Mucosa of descending colon (tissue), 3 donors: ENCODE measurements at regions not wholly inside any gene's neighbourhood (a gene's known extent, or its start where the extent isn't known, plus 50 kb on each side); places are given as distances from the start of the nearest gene placed in this dataset.

Source experiments
- ATAC-seq: fragments of 200-7000 bp; cut with Tn5 transposase; one replicate; pipeline ENCODE4 v1.9.1; 2020; ENCODE audit warnings: mild to moderate bottlenecking, moderate library complexity
- DNase-seq, 3 donors: peaks; one replicate each; pipeline ENCODE4 v3.0.0-alpha.2; 2020
- H3K36me3 ChIP-seq: fragments of 200-600 bp; one replicate; pipeline ENCODE4 v1.8.0; 2021; ENCODE audit warnings: low read depth, mild to moderate bottlenecking
- H3K4me1 ChIP-seq: fragments of 200-600 bp; one replicate; pipeline ENCODE4 v1.8.0; 2021; ENCODE audit warnings: low read depth, mild to moderate bottlenecking
- H3K4me3 ChIP-seq: fragments of 200-600 bp; one replicate; pipeline ENCODE4 v1.8.0; 2021; ENCODE audit warnings: mild to moderate bottlenecking
- H3K9me3 ChIP-seq: fragments of 200-600 bp; one replicate; pipeline ENCODE4 v1.8.0; 2021; ENCODE audit warnings: mild to moderate bottlenecking
- intact Hi-C, 2 donors: fragments of 100-400 bp; cut with DNase I in 1 of 2; cut with micrococcal nuclease in 1 of 2; formaldehyde crosslinking; loops; one replicate each; pipeline versions ENCODE4 v1.11.0 to v1.11.1; 2022; cut with DNase I, micrococcal nuclease
- TF ChIP-seq, protein P1 (sequence below): fragments of 200-600 bp; IDR thresholded peaks from one replicate; pipeline ENCODE4 v1.8.0; 2022; ENCODE audit warnings: antibody characterized with exemption, mild to moderate bottlenecking
- donor health status: DM: no; HTN: no; CAD: no; lungs with moderate emphysema.
- donor health status: DM: no; HTN: no; CAD: no.
- donor health status: DM: no; HTN: yes; CAD: no.

DNA sequence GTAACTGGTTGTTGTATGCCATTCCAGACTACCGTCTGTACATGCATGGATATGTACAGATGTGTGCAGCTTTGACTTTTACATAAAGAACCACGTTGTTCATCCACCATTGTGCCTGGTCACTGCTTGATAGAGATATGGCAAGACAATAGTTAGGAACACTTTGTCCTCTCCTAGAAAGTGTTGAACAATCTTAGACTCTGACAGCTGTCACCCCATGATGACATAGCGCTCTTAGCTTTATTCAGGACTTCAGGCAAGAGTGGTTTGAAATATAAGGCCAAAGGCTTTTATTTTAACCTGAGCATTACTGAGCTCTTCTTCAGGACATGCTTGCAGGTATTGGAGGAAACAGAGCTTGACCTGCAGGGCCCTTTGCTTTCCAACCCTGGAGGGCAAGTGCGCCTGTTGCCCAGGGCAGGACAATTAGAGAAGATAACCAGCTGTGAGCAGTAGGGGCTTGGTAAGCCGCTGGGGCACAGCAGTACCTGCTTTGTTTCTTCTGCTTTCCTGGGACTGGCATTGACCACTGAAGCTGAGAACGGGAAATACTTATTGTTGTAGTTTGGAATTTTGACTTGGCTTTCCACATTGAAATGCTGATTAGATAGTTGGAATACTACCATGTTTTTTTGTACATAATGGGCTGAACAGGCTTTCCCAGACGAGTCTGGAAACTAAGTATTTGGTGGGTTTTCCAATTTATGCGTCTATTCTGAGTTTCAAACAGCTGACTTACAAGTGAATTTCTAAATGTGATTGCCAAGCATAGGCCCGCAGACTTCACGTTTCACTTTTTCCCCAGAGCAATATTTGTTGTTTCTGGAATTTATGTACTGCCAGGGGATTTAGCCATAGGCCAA lies 51.1 kb downstream of the GARRE1 start:
- peaks cover 33% of the 10 kb centered on the region for H3K4me1 ChIP-seq

DNA sequence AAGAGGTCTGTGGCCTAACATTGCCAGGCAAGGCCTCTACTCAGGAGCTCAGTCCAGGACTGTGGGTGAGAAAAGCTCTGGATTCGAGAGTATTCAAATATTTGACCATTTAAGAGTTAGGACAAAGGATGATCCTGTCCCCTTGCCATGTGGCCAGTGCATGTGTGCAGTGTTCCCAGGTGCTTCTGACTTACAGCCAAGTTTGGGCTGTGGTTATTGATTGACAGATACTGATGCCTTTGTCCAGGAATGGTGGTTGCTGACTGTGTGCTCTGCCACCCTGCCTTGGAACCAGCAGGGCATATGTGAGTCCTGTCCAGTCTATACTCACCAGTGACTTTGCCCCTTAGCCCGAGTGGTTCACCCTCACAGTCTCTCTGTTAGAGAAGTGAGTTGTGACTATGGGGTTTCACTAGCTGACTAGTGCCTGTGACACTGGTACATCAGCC lies 51.9 kb downstream of the GARRE1 start:
- DNase-seq (peak in 1 of 3 donors; percentile 76), ATAC-seq (peak; percentile 78)
- H3K4me1 ChIP-seq: peaks cover 34% of the 10 kb centered on the region
- no peaks in the 10 kb centered on the region for H3K9me3 ChIP-seq
- intact Hi-C loops: no loop called here
- TF ChIP-seq, protein P1, sequence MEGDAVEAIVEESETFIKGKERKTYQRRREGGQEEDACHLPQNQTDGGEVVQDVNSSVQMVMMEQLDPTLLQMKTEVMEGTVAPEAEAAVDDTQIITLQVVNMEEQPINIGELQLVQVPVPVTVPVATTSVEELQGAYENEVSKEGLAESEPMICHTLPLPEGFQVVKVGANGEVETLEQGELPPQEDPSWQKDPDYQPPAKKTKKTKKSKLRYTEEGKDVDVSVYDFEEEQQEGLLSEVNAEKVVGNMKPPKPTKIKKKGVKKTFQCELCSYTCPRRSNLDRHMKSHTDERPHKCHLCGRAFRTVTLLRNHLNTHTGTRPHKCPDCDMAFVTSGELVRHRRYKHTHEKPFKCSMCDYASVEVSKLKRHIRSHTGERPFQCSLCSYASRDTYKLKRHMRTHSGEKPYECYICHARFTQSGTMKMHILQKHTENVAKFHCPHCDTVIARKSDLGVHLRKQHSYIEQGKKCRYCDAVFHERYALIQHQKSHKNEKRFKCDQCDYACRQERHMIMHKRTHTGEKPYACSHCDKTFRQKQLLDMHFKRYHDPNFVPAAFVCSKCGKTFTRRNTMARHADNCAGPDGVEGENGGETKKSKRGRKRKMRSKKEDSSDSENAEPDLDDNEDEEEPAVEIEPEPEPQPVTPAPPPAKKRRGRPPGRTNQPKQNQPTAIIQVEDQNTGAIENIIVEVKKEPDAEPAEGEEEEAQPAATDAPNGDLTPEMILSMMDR: no peak
- no peaks in the 10 kb centered on the region for H3K36me3 ChIP-seq
- H3K4me3 ChIP-seq: no peak overlapping the region

More for the DNA sequence above, 51.1 kb downstream of the GARRE1 start:
- TF ChIP-seq, protein P1: no peak
- intact Hi-C loops: no loop called here
- no peak for DNase-seq
- ATAC-seq: no peak
- Histone ChIP-seq H3K4me3 (no peak overlapping the region), H3K36me3 (no peaks in the 10 kb centered on the region), H3K9me3 (no peaks in the 10 kb centered on the region)

DNA sequence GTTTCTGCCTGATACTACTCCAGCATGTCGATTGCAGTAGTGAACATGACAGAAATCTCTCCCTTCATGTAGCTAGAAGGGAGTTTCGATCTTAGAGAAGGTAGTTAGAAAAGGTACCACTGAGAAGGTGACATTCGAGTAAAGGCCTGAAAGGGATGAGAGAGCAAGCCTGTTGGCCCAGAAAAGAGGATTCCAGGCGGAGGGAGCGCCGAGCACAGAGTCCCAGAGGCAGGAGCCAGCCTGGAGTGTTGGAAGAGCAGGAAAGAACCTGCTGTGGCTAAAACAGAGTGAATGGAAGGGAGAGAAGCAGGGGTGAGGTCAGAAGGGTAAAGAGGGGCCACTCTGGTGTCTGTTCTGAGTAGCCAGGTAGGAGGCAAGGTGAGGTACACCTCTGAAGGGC lies 52.5 kb downstream of the GARRE1 start:
- peaks cover 34% of the 10 kb centered on the region for H3K4me1 ChIP-seq
- DNase-seq (no peak), ATAC-seq (no peak)
- TF ChIP-seq, protein P1: no peak
- H3K4me3 ChIP-seq: no peak overlapping the region
- no peaks in the 10 kb centered on the region for H3K36me3 ChIP-seq
- intact Hi-C loops: no loop called here
- H3K9me3 ChIP-seq: no peaks in the 10 kb centered on the region

DNA sequence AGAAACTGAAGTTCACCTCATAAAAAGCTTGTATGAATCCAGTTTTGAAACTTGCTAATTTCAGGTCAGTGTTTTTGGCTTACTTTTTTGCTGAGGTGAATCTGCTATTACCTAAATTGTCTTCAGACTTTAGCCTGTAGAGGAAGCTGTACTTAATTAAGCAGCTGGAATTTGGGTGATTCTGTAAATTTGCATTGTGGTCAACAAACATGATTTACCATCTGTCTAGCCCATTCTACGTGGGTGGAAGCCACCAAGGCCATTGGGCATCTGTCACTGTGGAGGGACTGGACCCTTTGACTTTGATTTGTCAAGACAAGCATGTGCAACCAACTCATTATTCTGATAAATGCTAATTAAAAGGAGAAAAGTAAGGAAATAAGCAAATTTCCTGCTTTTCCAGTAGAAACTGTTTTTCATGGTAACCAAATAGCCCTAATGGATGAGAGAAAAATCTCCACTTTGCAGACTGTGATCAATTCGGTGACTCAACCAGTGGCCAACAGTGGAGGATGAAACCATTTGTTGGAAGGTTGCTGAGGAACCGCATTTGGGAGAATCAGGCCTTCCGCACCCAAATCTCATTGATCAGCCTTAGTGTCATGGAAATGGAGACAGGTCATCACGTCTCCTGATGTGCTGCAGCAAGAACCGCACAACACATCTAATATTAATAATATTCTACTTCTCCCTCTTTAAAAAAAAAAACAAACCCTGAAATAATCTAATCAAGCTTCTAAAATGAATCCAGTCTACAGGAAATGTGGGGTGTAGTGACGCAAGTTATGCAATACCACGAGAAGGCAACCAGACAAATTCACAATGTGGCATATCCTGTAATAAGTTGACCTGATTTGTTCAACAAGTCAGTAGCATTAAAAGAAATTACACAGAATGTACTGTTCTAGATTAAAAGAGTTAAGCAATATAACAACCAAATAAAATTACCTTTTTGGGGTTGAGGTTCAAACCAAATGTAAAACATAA lies 54.3 kb downstream of the GARRE1 start:
- intact Hi-C loops: no loop called here
- H3K4me3 ChIP-seq: no peak overlapping the region
- no peaks in the 10 kb centered on the region for H3K36me3 ChIP-seq
- H3K4me1 ChIP-seq: peaks cover 36% of the 10 kb centered on the region
- no peak for DNase-seq
- TF ChIP-seq, protein P1: no peak
- no peaks in the 10 kb centered on the region for H3K9me3 ChIP-seq
- no peak for ATAC-seq

DNA sequence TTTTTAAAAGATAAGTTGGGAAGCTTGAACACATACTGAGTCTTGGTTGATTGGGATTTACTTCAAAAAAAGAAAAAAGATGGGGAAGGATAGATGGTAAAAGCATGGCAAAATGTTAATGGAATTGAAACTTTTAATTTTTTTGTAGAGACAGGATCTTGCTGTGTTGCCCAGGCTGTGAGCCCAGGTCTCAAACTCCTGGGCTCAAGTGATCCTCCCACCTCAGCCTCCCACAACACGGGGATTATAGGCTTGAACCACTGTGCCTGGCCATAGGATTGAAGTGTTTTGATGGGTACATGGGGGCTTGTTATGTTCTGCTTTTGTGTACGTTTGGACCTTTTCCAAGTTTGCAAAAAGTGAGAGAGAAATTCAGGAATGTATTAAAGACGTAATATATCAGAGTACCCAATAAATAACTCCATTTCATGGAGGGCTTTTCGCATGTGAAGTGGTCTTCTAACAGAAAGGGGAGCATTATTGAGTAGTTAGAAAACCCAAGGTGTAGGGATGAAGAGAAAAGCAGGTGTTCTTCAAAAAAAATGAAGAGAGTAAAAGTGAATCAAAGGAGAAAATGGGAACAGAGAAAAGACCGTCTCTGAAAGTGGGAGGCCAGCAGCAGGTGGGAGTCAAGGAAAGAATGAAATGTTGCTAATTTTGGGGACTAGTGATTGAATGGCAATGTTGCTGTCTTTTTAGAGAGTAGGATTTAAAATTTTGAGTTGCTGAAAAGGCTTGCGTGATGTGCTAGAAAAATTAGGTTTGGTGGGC lies 55.2 kb downstream of the GARRE1 start:
- no peaks in the 10 kb centered on the region for H3K36me3 ChIP-seq
- peaks cover 36% of the 10 kb centered on the region for H3K4me1 ChIP-seq
- no peak overlapping the region for H3K4me3 ChIP-seq
- no peak for ATAC-seq
- intact Hi-C loops: no loop called here
- H3K9me3 ChIP-seq: no peaks in the 10 kb centered on the region
- no peak for DNase-seq
- TF ChIP-seq, protein P1: no peak
